Fibroblast of peridontal ligament (primary cell): ENCODE measurements at regions not wholly inside any gene's neighbourhood (a gene's known extent, or its start where the extent isn't known, plus 50 kb on each side); places are given as distances from the start of the nearest gene placed in this dataset.

ENCODE experiments used
- DNase-seq: peaks from one replicate; pipeline ENCODE4 v3.0.0-alpha.2; 2010; ENCODE audit errors: extremely low read depth

DNA sequence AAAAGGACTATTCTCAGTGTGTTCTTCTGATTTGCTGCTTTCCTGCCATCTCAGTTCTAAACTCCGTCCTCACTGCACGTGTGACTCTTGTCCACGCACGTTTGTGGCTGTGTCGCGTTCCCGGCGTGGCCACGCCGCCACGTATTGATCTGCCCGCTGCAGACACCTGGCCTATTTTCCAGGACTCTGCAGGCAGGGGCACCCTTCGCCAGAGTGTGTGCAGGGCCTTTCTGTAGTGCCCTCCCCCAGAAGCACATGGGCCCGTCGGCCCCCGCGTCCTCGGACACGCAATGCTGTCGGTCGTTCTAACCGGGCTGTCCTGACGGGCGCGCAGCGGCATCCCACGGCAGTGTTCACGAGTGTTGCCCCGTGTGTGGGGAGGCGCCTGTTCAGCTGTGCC lies 87.6 kb downstream of the YTHDF1 start:
- no peak for DNase-seq

DNA sequence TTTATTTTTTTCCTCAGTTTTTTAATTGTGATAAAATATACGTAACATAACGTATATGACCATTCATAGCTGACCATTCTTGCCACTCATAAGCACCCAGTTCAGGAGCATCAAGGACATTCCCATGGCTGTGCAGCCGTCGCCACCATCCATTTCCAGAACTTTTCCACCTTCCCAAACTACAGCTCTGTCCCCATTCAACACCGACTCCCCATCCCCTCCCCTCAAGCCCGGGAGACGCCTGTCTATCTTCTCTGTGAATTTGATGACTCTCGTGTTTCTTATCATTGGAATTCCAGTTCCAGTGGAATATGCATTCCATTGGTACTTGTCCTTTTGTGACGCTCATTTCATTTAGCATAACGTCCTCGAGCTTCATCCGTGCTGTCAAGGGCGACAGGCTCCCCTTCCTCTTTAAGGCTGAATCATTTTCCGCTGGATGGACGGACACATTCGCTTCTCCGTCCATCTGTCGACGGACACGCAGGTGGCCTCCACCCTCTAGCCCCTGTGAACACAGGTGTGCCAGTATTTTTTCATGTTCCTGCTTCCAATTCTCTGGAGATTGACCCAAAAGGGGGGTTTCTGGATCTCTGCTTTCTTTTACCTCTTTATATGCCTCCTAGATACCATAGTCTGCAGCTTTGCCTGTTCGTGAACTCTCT lies 88.1 kb downstream of the YTHDF1 start:
- DNase-seq: no peak

DNA sequence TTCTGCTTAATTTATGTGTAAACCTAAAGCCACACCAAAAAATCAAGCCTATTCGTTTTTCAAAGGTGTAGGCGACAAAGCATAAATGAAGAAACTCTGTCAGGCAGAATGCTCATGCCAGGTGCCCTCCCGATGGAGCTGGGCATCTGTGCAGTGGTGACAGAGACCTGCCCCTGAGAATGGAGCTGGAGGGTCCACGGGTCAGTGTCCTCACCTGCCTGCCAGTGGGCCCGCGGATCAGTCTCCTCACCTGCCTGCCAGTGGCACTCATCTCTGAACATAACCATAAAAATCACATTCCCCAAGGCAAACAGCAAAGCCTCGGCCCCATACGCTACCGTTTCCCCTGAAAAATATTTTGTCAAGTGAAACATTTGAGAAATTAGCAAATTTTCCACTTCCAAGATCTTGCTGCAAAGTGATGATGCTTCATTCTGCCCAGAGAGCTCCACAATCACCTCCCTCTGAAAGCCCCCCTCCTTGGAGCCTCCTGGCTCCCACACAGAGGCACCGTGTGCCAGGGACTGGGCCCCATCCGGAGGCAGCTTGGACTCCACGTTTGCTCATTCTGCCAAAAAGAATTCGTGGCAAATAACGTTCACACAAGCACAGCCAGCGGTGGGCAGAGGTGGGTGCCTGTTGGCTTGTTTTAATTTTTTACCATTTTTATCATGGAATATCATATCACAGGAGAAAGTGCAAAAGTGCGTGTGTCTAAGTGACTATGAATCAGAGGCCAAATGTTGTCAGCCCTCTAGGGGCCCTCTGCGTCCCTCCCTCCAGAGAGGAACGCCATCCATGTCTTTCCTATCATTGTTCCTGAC lies 88.8 kb downstream of the YTHDF1 start:
- DNase-seq: no peak

DNA sequence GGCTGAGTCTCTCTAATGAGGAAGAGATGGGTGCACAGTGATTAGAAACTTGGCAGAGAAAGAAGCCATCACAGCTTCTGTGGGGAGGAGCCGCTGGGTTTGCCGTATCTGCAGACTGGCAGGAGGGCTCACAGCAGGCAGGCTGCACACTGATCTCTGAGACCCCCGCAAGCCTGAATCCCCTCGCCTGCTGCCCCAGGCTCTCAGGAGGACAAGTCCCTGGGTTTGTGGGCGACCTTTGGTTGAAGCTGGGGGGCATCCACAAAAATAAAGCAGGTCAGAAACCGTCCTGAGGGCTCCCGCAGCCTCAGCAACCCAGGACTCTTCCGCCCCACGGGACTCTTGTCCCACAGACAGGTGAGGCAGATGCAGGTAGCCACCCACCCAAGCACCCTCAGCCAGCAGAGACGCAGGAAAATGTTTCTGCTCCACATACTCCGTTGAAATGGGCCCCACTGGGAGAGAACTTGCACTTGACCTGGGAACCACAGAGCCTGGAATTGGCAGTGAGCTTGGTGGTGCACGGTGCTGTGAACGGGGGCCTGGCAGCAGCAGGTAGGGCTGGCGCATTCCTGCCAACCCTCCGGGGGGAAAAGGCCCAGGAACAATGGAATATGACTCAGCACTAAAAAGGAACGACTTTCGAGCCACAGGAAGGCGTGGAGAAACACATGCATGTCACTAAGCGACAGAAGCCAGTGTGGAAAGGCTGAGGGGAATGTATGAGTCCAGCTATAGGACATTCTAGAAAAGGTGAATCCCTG lies 89.9 kb downstream of the YTHDF1 start:
- no peak for DNase-seq

DNA sequence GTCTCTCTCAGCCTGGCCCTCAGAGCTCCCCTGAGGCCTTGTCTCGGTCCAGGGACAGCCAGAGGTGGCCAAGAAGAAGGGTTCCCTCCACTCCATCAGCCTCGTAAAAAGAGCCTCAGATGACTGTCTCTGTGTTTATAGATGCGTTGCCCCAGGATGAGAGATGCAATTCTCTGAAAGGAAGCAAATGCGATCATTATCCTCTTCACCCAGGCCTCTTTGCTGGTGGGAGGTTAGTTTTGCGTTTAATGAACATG lies 90.4 kb downstream of the YTHDF1 start:
- no peak for DNase-seq

DNA sequence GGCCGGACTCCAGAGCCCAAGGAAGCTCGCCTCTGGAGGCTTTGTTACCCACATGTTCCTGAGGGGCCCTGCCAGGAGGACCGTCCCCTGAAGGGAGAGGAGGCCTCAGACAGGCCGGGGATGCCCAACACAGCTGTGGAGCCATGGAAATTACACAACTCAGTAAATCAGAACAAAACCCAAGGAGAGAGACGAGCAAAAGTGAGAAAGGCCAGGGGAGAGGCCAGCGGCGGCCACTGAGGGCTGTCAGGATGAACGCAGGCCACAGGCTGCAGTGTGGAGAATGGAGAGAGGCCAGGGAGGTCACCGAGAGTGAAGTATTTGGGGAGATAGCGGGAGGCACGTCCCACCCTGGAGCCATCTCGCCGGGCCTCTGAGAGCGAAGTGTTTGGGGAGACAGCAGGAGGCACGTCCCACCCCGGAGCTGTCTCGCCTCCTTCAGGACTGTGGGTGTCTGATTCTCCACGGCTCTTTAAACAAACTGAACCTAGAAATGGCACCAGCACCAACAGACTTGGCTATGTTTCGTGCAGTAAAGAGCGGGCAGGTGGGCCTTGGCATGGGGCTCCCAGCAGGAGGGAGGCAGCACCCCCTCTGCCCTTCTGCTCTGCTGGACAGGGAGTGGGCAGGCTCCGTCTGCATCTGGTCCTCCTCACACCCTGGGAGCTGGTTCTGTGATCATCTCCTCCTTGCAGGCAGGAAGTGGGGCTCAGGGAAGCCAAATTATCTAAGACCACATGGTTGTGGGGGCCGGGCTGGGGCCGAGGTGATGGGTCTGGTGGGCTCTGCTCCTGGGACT lies 91.0 kb downstream of the YTHDF1 start:
- no peak for DNase-seq

DNA sequence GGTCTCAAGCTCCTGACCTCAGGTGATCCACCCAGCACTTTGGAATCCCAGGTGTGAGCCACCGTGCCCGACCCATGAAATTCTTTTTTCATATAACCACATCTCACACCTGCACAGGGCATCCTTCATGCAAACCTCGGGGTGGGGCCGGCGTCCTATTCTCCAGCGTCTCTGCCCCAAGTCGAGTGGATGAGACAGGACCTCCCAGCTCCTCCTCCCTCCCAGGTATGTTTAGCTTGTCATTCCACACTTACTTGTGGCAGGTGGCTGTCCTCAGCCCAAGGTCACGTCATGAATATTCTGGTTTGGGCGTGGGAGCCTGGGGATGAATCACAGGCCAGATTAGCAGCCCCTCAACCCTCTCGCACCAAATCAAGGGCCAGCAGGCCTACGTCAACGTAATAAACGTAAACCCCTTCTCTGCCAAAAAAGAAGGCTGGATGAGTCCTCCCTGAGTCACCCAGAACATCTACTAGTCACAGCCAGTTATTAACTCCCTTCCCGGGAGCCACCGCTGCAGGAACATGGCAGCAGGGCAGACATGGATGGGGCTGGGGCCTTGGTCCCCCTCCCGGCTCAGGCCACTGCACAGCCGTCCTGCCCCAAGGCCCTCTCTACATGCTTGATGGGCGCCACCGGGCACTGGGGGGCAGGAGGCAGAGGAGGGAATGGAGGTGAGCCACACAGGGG lies 91.7 kb downstream of the YTHDF1 start:
- no peak for DNase-seq

DNA sequence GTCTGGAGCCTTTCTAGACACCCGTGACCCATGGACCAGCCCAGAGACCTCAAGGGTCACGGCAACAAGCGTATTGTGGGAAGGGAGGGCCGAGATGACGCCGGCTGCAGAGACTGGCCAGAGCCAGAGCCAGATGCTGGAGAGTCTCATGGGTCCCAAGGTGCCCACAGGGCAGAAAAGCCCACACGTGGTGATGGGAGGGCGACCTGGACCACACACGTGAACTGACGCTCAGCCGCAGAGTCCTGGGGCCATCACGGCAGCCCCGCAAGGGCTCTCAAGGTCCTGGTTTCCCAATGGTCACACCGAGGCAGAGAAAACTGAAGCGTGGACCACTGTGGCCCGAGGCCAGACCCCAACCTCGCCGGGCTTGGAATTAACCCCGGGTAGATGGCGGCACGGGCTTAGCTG lies 92.6 kb downstream of the YTHDF1 start:
- no peak for DNase-seq

DNA sequence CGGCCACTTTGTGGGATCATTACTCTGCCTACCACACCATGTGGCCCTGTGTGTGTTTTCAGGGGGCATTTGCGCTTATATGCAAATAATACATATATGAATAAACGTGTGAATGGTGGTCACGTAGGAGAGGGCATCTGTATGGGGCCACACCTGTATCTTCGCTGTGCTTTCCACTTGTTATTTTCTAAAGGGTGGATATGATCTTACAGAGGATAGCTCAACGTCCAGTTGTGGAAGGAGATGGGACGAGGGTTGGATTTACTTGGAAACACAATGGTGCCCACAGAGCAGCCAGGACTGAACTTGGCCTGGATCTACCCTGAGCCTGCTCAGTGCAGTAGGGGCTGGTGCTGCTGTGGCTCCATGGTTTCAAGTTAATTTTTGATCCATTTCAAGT lies 93.3 kb downstream of the YTHDF1 start:
- DNase-seq: no peak

DNA sequence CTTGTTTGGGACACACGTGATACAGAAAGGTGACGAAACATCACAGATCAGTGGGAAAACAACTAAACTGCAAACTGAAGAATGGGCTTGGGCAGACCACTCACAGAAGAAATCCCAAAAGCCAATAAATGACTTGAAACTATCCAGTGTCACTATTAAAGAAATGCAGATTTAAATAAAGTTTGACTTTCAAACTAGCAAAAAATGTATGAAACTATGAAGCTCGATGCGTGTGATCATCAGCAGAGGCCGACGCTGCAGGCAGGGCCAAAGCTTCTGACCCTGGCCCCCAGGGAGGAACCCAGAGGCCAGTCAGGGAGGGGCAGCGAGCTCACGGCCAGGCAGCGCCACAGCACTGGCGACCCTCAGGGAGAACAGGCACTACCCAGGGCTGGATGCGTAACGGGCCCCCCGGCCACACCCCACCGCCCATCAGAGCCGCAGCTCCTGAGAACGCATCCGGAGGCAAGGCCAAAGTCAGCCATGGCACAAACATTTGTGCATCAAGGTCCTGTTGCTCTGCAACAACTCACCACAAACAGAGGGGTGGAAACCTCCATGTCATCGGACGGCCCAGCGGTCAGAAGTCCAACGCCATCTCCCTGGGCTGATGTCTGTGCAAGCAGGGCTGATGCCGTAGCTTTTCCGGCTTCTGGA lies 94.1 kb downstream of the YTHDF1 start:
- DNase-seq: no peak

DNA sequence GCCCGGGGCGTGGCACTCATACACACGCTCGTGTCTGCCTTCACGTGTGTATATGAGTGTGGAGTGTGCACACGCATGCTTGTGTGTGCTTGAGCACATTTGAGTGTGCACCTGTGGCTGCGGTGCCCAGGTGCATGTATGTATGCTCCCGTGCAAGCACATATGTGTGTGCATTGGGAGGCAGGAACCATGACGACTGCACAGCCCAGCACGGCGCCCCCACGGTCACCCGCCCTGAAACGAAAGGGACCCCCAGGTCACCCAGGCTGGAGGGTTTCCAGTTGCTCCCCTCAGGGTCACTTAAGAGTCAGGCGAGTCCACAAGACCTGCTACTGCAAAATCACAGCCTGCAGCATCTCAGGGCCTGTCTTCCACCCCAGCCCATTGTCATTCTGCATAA lies 94.7 kb downstream of the YTHDF1 start:
- DNase-seq: no peak

DNA sequence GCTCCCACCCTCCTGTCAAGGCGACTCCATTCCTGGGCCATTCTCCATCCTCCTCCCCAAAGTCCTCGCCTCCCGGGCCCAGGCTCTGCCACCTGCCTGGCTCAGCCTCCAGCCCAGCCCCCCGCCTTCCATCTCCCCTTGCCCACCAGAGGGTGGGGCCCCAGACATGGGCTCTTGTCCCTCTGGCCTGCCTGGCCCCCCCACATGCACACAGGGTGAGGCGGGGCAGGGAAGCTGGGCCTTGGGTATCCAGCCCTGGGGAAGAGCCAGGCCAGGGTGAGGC lies 95.2 kb downstream of the YTHDF1 start:
- DNase-seq: no peak

DNA sequence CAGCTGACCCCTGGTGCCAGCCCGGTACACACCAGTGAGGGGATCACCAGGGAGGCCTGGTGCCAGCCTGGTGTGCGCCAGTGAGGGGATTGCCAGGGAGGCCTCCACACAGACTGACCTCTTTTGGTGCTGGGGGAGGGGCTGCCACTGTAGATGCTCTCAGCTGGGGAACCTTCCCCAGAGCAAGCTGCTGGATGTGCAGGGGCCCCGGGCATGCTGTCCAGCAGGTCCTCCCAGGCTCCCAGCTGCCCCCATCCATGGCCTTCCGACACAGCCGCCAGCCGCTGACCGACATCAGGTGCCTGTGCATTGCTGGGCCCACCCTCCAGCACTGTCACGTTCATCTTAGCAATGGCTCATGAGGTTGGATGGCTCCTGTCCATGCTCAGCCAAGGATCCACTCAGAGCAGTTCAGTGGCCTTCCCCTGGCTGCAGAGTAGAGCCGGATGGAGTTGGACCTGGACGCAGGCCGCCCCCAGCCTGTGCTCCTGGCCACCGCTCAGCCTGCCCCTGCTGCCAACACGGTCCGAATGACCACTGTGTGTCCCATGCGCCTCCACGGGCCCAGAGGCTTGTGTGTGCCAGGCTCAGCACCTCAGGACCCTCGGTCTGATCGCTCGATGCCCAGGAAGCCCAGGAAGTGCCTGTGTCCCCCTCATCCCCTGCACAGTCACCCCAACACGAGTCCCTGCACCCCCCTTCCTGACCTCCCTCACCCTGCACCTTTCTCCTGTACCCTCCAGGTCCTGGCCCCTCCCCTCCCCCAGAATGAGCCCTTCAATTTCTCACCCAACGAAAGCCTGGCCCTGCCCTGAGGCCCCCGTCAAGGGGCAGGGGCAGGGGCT lies 95.7 kb downstream of the YTHDF1 start:
- no peak for DNase-seq

DNA sequence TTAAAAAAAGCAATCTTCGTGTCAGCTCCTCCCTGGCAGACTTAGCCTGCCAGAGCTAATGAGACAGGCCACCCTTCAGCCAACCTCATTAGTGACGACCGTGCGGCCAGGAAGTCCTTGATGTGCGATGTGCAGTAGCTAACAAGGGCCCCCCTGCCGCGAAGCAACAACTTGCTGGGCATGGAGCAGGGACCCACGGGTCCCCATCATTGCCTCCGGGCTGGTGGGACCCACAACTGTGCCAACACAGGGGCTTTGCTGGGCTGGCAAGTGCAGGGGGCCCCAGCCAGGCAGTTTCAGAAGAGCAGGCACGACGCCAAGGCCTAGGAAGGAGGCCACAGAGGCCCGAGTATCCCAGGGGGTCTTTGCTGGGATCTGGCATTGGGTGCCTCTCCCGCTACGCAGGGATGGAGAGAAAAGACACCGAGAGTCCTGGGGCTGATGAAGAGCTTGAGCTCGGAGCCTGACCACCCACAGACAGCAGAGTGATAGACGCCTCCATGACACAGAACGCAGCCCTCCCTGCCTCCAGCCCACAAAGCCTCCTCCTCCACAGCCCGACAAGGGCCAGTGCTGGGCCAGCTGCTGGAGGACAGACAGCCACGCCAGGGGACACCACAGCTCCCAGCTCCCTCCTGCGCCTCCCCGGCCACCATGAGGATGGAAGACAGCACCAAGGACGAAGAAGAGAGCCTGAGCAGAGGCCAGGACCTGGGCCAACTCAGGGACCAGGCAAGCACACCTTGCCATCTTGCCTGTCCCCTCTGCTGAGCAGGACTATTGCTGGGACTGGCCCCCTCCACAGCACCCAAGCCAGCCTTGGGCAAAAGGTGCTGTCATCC lies 96.6 kb downstream of the YTHDF1 start:
- no peak for DNase-seq

DNA sequence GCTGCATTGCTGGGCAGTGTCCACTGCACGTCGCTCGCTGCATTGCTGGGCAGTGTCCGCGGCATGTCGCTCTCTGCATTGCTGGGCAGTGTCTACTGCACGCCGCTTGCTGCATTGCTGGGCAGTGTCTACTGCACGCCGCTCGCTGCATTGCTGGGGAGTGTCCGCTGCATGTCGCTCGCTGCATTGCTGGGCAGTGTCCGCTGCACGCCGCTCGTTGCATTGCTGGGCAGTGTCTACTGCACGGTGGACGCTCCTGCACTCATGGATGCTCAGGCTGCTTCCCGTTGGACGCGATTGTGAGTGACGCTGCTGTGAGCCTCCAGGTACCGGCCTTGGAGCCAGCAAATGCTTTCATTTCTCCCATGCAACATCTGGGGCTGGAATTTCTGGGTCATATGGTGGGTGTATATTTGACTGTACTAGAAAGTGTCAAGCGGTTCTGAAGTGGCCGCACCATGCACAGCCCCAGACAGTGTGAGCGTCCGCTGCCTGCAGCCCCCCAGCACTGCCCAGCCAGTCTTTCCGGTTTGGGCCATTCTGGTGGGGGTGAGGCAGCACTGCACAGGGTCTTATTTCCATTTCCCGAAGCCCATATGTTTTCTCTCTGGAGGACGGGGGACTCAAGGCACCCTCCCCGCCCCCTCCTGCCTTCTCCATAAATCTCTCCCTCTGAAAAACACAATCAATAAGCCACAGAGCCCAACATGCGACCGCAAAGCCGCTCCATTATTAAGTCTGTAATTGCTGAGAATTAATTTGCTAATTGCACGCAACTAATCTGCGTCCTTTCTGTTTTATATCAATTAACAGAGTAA lies 97.4 kb downstream of the YTHDF1 start:
- DNase-seq: no peak

DNA sequence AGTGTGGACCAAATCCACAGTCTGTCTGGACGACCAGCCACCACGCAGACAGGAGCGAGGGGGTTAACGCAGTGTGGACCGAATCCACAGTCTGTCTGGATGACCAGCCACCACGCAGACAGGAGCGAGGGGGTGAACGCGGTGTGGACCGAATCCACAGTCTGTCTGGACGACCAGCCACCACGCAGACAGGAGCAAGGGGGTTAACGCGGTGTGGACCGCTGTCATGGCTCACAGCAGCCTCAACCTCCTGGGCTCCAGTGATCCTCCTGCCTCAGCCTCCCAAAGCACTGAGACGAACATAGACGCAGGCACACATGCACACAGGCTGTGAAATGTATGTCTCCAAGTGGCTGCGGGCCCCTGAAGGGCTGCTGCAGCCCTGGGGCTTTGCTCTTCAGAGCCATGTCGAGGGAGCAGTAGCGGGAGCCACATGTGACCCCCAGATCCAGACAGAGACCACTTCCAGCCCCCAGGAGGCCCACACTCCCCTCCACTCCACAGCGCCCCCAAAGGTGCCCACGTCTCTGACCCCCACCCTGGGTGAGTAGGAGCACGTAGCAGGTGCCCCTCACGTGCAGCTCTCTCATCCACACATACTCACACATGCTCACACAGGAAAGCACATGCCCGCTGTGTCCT lies 98.1 kb downstream of the YTHDF1 start:
- no peak for DNase-seq

DNA sequence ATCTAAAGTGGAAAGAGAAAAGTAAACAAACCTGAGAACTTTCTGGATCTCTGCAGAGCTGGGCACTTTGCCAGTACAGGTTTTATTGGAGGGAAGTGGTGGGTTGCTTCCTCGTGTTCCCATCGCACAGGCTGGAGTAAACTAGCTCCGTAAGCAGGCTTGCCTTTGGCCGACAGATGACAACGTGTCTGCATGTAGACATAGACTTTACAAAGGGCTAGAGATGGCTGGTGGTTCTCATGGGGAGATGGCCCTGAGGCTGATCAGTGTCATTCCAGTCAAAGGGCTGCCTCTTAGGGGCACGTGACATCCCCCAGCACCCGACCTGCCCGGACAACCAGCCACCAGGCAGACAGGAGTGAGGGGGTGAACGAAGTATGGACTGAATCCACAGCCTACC lies 98.8 kb downstream of the YTHDF1 start:
- DNase-seq: no peak
